Esophagus squamous epithelium (tissue), 4 donors: ENCODE measurements at regions not wholly inside any gene's neighbourhood (a gene's known extent, or its start where the extent isn't known, plus 50 kb on each side); places are given as distances from the start of the nearest gene placed in this dataset.

Source experiments
- CTCF ChIP-seq, 6 experiments: fragments of 450-650 bp in 4 of 6; fragments of 200-600 bp in 2 of 6; sonication (generic) in 2 of 6; IDR thresholded peaks; one replicate each; pipeline ENCODE4 v1.5.1; 2016 to 2019; ENCODE audit warnings: antibody characterized with exemption in 6 of 6, mild to moderate bottlenecking in 4 of 6, moderate library complexity in 4 of 6
- POLR2A ChIP-seq, 4 donors: fragments of 450-650 bp; IDR thresholded peaks; one replicate each; pipeline ENCODE4 v1.6.1; 2017; ENCODE audit warnings: antibody characterized with exemption in 4 of 4, mild to moderate bottlenecking in 4 of 4, moderate library complexity in 3 of 4

- no peak for TF ChIP-seq CTCF (IDR thresholded peaks at IDR 0.05)
- TF ChIP-seq POLR2A (IDR thresholded peaks at IDR 0.05), result no peak
Observed at GRCh38 chr18:67379981-67380380, 136.5 kb downstream of the DSEL start.
